ENCODE measurements at regions not wholly inside any gene's neighbourhood (a gene's known extent, or its start where the extent isn't known, plus 50 kb on each side); places are given as distances from the start of the nearest gene placed in this dataset.
"Not testable (repeated sequence)": the region's sequence is repeated elsewhere in the genome, so short reads cannot be mapped to it uniquely, and the experiment has no call there.

GRCh38 chr21:33971492-33972013, 55.9 kb upstream of the ATP5PO start:
- no peak for DNase-seq

GRCh38 chr21:33969581-33969980, 54.0 kb upstream of the ATP5PO start:
- DNase-seq: no peak

- no peak for DNase-seq
These were observed 53.4 kb upstream of the ATP5PO start for GRCh38 chr21:33968995-33969348.

- no peak for DNase-seq
These were observed 52.7 kb upstream of the ATP5PO start for GRCh38 chr21:33968080-33968994.

GRCh38 chr21:33967086-33967571, 51.5 kb upstream of the ATP5PO start:
- DNase-seq: no peak

- no peak for DNase-seq
These were observed 50.8 kb upstream of the ATP5PO start for GRCh38 chr21:33966324-33966949.

GRCh38 chr21:33965662-33966061, 50.1 kb upstream of the ATP5PO start:
- DNase-seq: not testable (repeated sequence)

Measured in CD4-positive, alpha-beta T cell treated with Interleukin-15 for 1 hour (primary cell).